Astrocyte (in vitro differentiated cells and primary cell): ENCODE measurements at regions not wholly inside any gene's neighbourhood (a gene's known extent, or its start where the extent isn't known, plus 50 kb on each side); places are given as distances from the start of the nearest gene placed in this dataset.

Source experiments
- DNase-seq: peaks from one replicate; pipeline ENCODE4 v3.0.0-alpha.2; 2010; ENCODE audit warnings: low read depth
- FAIRE-seq: peaks from 2 replicates; lab custom pipeline; 2011; peaks lifted over from hg19 to GRCh38; lab: Jason Lieb, UNC
- H2AFZ ChIP-seq: 2 replicates; pipeline ENCODE4 v1.6.0; 2012; ENCODE audit warnings: low read depth, low read length, inconsistent platforms
- H3K27ac ChIP-seq: 2 replicates; pipeline ENCODE4 v1.5.1; 2011; ENCODE audit warnings: low read depth, low read length, inconsistent platforms
- H3K27me3 ChIP-seq: 2 replicates; pipeline ENCODE4 v1.6.0; 2011; ENCODE audit warnings: low read length, inconsistent platforms; ENCODE audit not compliant: insufficient read depth
- H3K36me3 ChIP-seq: 2 replicates; pipeline ENCODE4 v1.5.1; 2011; ENCODE audit warnings: low read length, inconsistent platforms; ENCODE audit not compliant: insufficient read depth
- H3K4me1 ChIP-seq: 2 replicates; pipeline ENCODE4 v1.5.1; 2011; ENCODE audit warnings: low read length, inconsistent platforms; ENCODE audit not compliant: insufficient read depth
- H3K4me2 ChIP-seq: 2 replicates; pipeline ENCODE4 v1.6.0; 2012; ENCODE audit warnings: low read length, inconsistent platforms
- H3K4me3 ChIP-seq: 2 replicates; pipeline ENCODE4 v1.5.1; 2011; ENCODE audit warnings: low read depth, mild to moderate bottlenecking, low read length, inconsistent platforms; ENCODE audit not compliant: insufficient read depth
- H3K79me2 ChIP-seq: 2 replicates; pipeline ENCODE4 v1.6.0; 2012; ENCODE audit warnings: mild to moderate bottlenecking, low read length, inconsistent platforms; ENCODE audit not compliant: insufficient read depth
- H3K9ac ChIP-seq: 2 replicates; pipeline ENCODE4 v1.6.0; 2012; ENCODE audit warnings: mild to moderate bottlenecking, low read length, inconsistent platforms
- H3K9me3 ChIP-seq: 2 replicates; pipeline ENCODE4 v1.5.1; 2012; ENCODE audit warnings: low read depth, mild to moderate bottlenecking, low read length, inconsistent platforms; ENCODE audit not compliant: insufficient read depth
- H4K20me1 ChIP-seq: 2 replicates; pipeline ENCODE4 v1.6.0; 2012; ENCODE audit warnings: low read length, inconsistent platforms; ENCODE audit not compliant: insufficient read depth
- H3K27ac Mint-ChIP-seq: one replicate; pipeline ENCODE4 v1.8.0; 2021; ENCODE audit warnings: mild to moderate bottlenecking, mixed read lengths; ENCODE audit not compliant: unreplicated experiment
- H3K27me3 Mint-ChIP-seq: one replicate; pipeline ENCODE4 v1.8.0; 2021; ENCODE audit warnings: low read depth, mixed read lengths; ENCODE audit not compliant: unreplicated experiment
- H3K36me3 Mint-ChIP-seq: one replicate; pipeline ENCODE4 v1.8.0; 2021; ENCODE audit warnings: low read depth, mixed read lengths; ENCODE audit not compliant: unreplicated experiment
- H3K4me1 Mint-ChIP-seq: one replicate; pipeline ENCODE4 v1.8.0; 2021; ENCODE audit warnings: low read depth, mixed read lengths; ENCODE audit not compliant: unreplicated experiment
- H3K4me3 Mint-ChIP-seq: one replicate; pipeline ENCODE4 v1.8.0; 2021; ENCODE audit warnings: mild to moderate bottlenecking, moderate library complexity, mixed read lengths; ENCODE audit not compliant: unreplicated experiment
- H3K9me3 Mint-ChIP-seq: one replicate; pipeline ENCODE4 v1.8.0; 2021; ENCODE audit warnings: mild to moderate bottlenecking, mixed read lengths; ENCODE audit not compliant: unreplicated experiment
- CTCF ChIP-seq: IDR thresholded peaks from 2 replicates; pipeline ENCODE4 v1.5.1; 2011; ENCODE audit warnings: low read depth, mild to moderate bottlenecking, inconsistent platforms, low read length, moderate library complexity; ENCODE audit not compliant: insufficient read depth
- EZH2 ChIP-seq: IDR thresholded peaks from 2 replicates; pipeline ENCODE4 v1.6.1; 2012; ENCODE audit warnings: mild to moderate bottlenecking, low read length, inconsistent platforms; ENCODE audit not compliant: insufficient read depth

DNA sequence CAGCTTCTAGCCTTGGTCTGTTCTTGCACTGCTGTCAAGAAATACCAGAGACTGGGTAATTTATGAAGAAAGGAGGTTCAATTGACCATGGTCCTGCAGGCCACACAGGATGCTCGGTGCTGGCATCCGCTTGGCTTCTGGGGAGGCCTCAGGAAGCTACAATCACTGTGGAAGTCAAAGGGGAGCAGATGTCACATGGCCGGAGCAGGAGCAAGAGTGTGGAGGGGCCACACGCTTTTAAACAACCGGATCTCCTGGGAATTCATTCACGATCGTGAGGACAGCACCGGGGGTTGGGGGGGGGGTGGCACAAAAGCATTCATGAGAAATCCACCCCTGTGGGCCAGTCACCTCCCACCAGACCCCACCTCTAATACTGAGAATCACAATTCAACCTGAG lies 850.4 kb upstream of the SALL3 start:
- H3K27ac ChIP-seq: no peak overlapping the region
- no peak overlapping the region for H3K4me3 ChIP-seq
- DNase-seq (no peak), FAIRE-seq (no peak)
- H3K36me3 ChIP-seq: no peaks in the 10 kb centered on the region
- no peaks in the 10 kb centered on the region for H4K20me1 ChIP-seq
- Mint-ChIP-seq H3K27me3 (peaks cover 5% of the 10 kb centered on the region), H3K9me3 (peaks cover 29% of the 10 kb centered on the region), H3K36me3 (no peaks in the 10 kb centered on the region), H3K4me1 (no peaks in the 10 kb centered on the region), H3K4me3 (no peak overlapping the region), H3K27ac (no peak overlapping the region)
- H3K4me2 ChIP-seq: no peak overlapping the region
- peaks cover 27% of the 10 kb centered on the region for H3K9me3 ChIP-seq
- H3K4me1 ChIP-seq: no peaks in the 10 kb centered on the region
- H3K27me3 ChIP-seq: no peaks in the 10 kb centered on the region
- no peaks in the 10 kb centered on the region for H3K79me2 ChIP-seq
- no peak overlapping the region for H3K9ac ChIP-seq
- H2AFZ ChIP-seq: no peak overlapping the region
- TF ChIP-seq CTCF (no peak), EZH2 (no peak)

DNA sequence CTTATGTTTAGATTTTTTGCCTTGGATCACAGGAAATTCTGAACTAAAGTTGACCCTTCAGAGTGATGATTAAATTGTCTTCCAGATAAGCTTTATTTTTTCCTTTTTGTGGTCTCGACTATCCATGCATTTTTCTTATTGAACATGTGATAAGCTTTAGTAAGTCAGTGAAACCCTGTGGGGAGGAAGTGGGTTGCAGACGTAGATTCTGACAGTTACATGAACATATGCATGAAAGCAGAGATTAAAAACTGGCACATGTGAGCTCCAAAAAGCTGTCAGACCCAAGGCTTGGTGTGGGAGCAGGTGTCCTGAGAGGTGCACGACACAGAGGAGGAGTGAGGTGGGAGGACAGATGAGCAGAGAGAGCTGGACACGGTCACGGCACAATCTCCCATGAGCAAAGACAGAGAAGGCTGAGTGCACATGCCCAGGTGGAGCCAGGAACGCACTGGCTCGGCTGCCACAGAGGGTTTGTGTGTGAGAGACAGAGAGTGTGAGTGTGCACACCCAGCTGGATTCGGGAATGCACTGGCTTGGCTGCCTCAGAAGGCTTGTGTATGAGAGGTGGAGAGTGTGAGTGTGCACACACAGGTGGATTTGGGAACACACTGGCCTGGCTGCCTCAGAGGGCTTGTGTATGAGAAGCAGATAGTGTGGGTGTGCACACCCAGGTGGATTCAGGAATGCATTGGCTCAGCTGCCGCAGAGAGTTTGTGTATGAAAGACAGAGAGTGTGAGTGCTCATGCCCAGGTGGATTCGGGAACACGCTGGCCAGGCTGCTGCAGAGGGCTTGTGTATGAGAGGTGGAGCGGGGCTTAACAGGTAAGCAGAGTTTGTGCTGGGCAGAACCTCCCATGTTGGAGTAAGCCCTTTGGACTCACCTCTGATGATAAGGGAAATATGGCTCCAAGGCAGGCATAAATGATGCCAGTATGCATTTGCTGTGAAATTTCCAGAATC lies 849.1 kb upstream of the SALL3 start:
- Mint-ChIP-seq H3K4me3 (no peak overlapping the region), H3K36me3 (no peaks in the 10 kb centered on the region), H3K4me1 (no peaks in the 10 kb centered on the region), H3K27me3 (peaks cover 5% of the 10 kb centered on the region), H3K27ac (no peak overlapping the region), H3K9me3 (peaks cover 26% of the 10 kb centered on the region)
- Histone ChIP-seq H3K9me3 (peaks cover 24% of the 10 kb centered on the region), H3K36me3 (no peaks in the 10 kb centered on the region), H4K20me1 (no peaks in the 10 kb centered on the region), H3K27me3 (no peaks in the 10 kb centered on the region), H3K4me1 (no peaks in the 10 kb centered on the region), H3K4me3 (no peak overlapping the region), H3K9ac (no peak overlapping the region), H3K27ac (no peak overlapping the region), H3K4me2 (no peak overlapping the region), H3K79me2 (no peaks in the 10 kb centered on the region), H2AFZ (no peak overlapping the region)
- DNase-seq (no peak), FAIRE-seq (no peak)
- TF ChIP-seq EZH2 (no peak), CTCF (no peak)

DNA sequence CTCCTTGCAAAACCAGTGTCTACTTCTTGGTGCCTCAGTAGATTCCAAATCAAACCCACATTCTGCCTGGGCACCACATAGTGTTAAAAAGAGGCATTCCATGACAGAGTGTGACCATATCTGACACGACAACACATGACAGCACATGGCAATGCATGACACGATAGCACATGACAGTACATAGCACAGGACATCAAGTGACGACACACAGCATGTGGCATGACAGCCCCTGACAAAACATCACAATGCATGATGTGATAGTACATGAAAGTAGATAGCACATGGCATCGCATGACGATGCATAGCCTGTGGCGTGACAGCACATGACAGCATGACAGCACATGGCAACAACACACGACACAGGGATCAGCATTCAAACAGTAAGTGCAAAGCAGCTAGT lies 845.9 kb upstream of the SALL3 start:
- DNase-seq: no peak
- H4K20me1 ChIP-seq: no peaks in the 10 kb centered on the region
- H3K27ac ChIP-seq: no peak overlapping the region
- no peak overlapping the region for H3K27ac Mint-ChIP-seq
- H3K27me3 Mint-ChIP-seq: no peaks in the 10 kb centered on the region
- H3K36me3 Mint-ChIP-seq: no peaks in the 10 kb centered on the region
- H3K27me3 ChIP-seq: no peaks in the 10 kb centered on the region
- H3K4me2 ChIP-seq: no peak overlapping the region
- peaks cover 9% of the 10 kb centered on the region for H3K9me3 ChIP-seq
- H2AFZ ChIP-seq: no peak overlapping the region
- no peaks in the 10 kb centered on the region for H3K36me3 ChIP-seq
- peaks cover 22% of the 10 kb centered on the region for H3K9me3 Mint-ChIP-seq
- H3K9ac ChIP-seq: no peak overlapping the region
- H3K79me2 ChIP-seq: no peaks in the 10 kb centered on the region
- H3K4me3 Mint-ChIP-seq: no peak overlapping the region
- no peaks in the 10 kb centered on the region for H3K4me1 Mint-ChIP-seq
- H3K4me1 ChIP-seq: no peaks in the 10 kb centered on the region
- FAIRE-seq: no peak
- TF ChIP-seq EZH2 (no peak), CTCF (no peak)
- no peak overlapping the region for H3K4me3 ChIP-seq
